Activated CD8-positive, alpha-beta T cell treated with anti-CD3 and anti-CD28 coated beads for 36 hours (primary cell): ENCODE measurements at regions not wholly inside any gene's neighbourhood (a gene's known extent, or its start where the extent isn't known, plus 50 kb on each side); places are given as distances from the start of the nearest gene placed in this dataset.

Source experiments
- ATAC-seq: fragments of 200-7000 bp; cut with Tn5 transposase; one replicate; pipeline ENCODE4 v1.10.0; 2021; ENCODE audit warnings: mild to moderate bottlenecking, moderate library complexity
- CTCF ChIA-PET: fragments of 350-600 bp; sonication (Branson Sonifier 250); formaldehyde crosslinking; loops from one replicate; lab custom pipeline; 2021; ENCODE audit warnings: antibody characterized with exemption; lab: Charles Lee
- POLR2A ChIA-PET: fragments of 350-600 bp; sonication (Branson Sonifier 250); formaldehyde crosslinking; loops from one replicate; lab custom pipeline; 2021; ENCODE audit warnings: antibody characterized with exemption; lab: Charles Lee
- DNase-seq: peaks from one replicate; pipeline ENCODE4 v3.0.0-alpha.2; 2020
- H3K27ac Mint-ChIP-seq: one replicate; pipeline ENCODE4 v1.8.0; 2021; ENCODE audit warnings: mild to moderate bottlenecking, mixed read lengths
- H3K27me3 Mint-ChIP-seq: one replicate; pipeline ENCODE4 v1.8.0; 2021; ENCODE audit warnings: mixed read lengths
- H3K36me3 Mint-ChIP-seq: one replicate; pipeline ENCODE4 v1.8.0; 2021; ENCODE audit warnings: low read depth, mixed read lengths
- H3K4me1 Mint-ChIP-seq: one replicate; pipeline ENCODE4 v1.8.0; 2021; ENCODE audit warnings: low read depth, mixed read lengths
- H3K4me3 Mint-ChIP-seq: one replicate; pipeline ENCODE4 v1.8.0; 2021; ENCODE audit warnings: mild to moderate bottlenecking, moderate library complexity, mixed read lengths
- H3K9me3 Mint-ChIP-seq: one replicate; pipeline ENCODE4 v1.8.0; 2021; ENCODE audit warnings: mixed read lengths
- CTCF ChIP-seq: fragments of 200-600 bp; IDR thresholded peaks from one replicate; pipeline ENCODE4 v1.8.0; 2022; ENCODE audit warnings: antibody characterized with exemption, mild to moderate bottlenecking
- intact Hi-C: fragments of 100-400 bp; cut with micrococcal nuclease; formaldehyde crosslinking; loops from one replicate; pipeline ENCODE4 v1.10.0; 2022

GRCh38 chr4:141395919-141396318 lies 175.2 kb downstream of the ZNF330 start:
- Mint-ChIP-seq H3K4me3 (no peak overlapping the region), H3K36me3 (no peaks in the 10 kb centered on the region), H3K4me1 (no peaks in the 10 kb centered on the region), H3K9me3 (no peaks in the 10 kb centered on the region), H3K27ac (no peak overlapping the region), H3K27me3 (no peaks in the 10 kb centered on the region)
- CTCF ChIA-PET, result no interaction called here
- POLR2A ChIA-PET, result no interaction called here
- intact Hi-C loops, result no loop called here
- TF ChIP-seq CTCF, result no peak
- DNase-seq, result no peak
- ATAC-seq, result no peak

GRCh38 chr4:141402712-141403111 lies 182.0 kb downstream of the ZNF330 start:
- TF ChIP-seq CTCF, result no peak
- ChIA-PET CTCF (no interaction called here), POLR2A (no interaction called here)
- Mint-ChIP-seq H3K27me3 (no peaks in the 10 kb centered on the region), H3K4me1 (no peaks in the 10 kb centered on the region), H3K9me3 (no peaks in the 10 kb centered on the region), H3K27ac (no peak overlapping the region), H3K4me3 (no peak overlapping the region), H3K36me3 (no peaks in the 10 kb centered on the region)
- ATAC-seq, result no peak
- no peak for DNase-seq
- intact Hi-C loops, result no loop called here

- intact Hi-C loops, result no loop called here
- POLR2A ChIA-PET, result no interaction called here
- CTCF ChIA-PET, result no interaction called here
- Mint-ChIP-seq H3K9me3 (no peaks in the 10 kb centered on the region), H3K4me1 (no peaks in the 10 kb centered on the region), H3K4me3 (no peak overlapping the region), H3K27ac (no peak overlapping the region), H3K36me3 (no peaks in the 10 kb centered on the region), H3K27me3 (no peaks in the 10 kb centered on the region)
- DNase-seq, result no peak
- no peak for ATAC-seq
- TF ChIP-seq CTCF, result no peak
Observed at GRCh38 chr4:141403782-141404181, 183.1 kb downstream of the ZNF330 start.

- Mint-ChIP-seq H3K36me3 (no peaks in the 10 kb centered on the region), H3K27me3 (no peaks in the 10 kb centered on the region), H3K4me1 (no peaks in the 10 kb centered on the region), H3K27ac (no peak overlapping the region), H3K9me3 (no peaks in the 10 kb centered on the region), H3K4me3 (no peak overlapping the region)
- ATAC-seq (no peak), DNase-seq (no peak)
- ChIA-PET CTCF (no interaction called here), POLR2A (no interaction called here)
- intact Hi-C loops, result no loop called here
- TF ChIP-seq CTCF, result no peak
Observed at GRCh38 chr4:141406237-141406636, 185.5 kb downstream of the ZNF330 start.

GRCh38 chr4:141409556-141409955 lies 188.9 kb downstream of the ZNF330 start:
- H3K9me3 Mint-ChIP-seq, result no peaks in the 10 kb centered on the region
- ChIA-PET POLR2A (no interaction called here), CTCF (no interaction called here)
- no peak overlapping the region for H3K4me3 Mint-ChIP-seq
- ATAC-seq, result no peak
- no peaks in the 10 kb centered on the region for H3K4me1 Mint-ChIP-seq
- TF ChIP-seq CTCF, result no peak
- no peaks in the 10 kb centered on the region for H3K27me3 Mint-ChIP-seq
- intact Hi-C loops, result no loop called here
- no peak overlapping the region for H3K27ac Mint-ChIP-seq
- H3K36me3 Mint-ChIP-seq, result no peaks in the 10 kb centered on the region
- no peak for DNase-seq
